CD4-positive, alpha-beta T cell treated with Interleukin-1 beta for 1 hour (primary cell): ENCODE measurements at regions not wholly inside any gene's neighbourhood (a gene's known extent, or its start where the extent isn't known, plus 50 kb on each side); places are given as distances from the start of the nearest gene placed in this dataset.

Source experiments
- DNase-seq, 2 donors: peaks; one replicate each; pipeline ENCODE4 v3.0.0-alpha.2; 2020 to 2022

DNA sequence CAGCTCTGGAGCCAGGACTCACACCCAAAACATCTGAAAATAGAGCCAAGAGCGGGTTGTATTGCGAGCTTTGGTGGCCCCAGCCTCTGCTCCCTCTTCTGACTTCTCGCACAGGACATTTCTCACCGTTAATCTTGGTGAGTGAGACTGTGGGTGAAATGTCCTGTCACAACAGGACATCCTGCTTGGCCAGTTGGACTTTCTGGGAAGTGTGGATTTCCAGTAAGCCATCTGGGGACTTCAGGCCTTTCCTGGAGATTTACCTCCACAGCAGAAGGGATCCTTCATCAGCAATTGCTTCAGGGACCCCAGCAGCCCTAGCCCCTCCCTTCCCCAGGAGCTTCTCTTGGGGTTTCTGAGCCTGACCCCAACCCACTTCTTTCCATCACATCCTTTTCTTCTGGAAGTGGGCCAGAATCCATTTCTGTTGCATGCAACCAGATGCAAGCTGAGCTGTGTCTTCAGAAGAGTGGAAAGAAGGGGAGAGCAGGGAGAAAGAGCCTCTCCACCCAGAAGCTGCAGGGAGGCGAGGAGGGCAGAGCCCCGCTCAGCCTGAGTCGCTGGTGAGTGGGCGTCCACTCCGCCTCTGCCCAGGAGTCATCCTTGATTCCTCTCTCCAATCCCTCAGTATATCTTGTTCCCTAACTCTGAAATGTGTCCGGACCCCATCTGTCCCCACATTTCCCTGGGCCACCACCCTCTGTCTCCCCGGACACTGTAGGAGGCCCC lies 50.3 kb upstream of the GADD45G start:
- DNase-seq = no peak

DNA sequence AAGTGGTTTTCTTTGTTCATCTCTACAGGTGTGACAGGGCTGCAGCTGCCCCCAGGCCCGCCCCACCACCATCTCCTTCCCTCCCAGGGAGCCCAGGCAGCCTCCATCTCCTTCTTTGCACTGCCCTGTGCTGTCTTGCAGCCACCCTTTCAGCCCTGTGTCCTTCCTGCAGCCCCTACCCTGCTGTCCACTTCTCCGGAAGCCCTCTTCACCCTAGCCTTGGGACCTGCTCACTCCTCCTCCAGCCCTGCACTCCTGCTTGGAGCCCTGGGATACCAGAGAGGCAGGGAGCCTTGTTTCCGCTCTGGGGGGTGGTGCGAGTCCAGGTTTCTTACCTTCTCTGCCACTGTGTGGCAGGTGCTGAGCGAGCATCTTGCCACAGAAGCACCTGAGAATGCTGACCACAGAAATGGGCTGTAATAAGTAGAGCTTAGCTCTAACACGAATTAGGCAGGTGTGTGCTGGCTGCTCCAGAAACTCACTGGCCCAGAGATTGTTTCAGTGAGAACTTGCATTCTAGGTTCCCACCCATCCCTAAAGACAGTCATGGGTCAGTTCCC lies 51.3 kb upstream of the GADD45G start:
- no peak for DNase-seq

DNA sequence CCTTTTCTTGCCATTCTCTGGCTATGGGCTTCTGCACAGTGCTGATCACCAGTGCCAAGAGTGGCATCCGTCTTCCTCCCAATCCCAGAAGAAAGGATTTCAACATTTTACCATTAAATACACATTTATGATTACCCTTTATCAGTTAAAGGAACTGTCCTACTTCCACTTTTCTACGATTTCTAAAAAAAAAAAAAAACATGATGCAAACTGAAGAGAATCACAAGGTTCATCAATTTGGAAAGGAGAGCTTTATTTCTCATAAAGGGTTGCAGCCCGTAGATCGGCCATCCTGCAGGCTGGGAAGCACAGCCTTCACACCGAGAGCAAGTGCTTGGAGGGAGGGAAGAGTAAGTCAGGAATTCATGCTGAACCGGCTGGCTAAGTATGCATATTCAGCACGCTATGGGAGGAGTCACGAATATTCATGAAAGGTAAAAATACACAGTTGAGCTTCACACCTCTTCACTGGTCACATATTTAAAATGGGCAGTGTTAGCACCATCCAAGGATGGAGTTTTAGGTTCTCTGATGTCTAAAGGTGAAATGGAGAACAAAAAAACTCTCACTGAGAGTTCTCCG lies 52.5 kb upstream of the SEMA4D start:
- no peak for DNase-seq

DNA sequence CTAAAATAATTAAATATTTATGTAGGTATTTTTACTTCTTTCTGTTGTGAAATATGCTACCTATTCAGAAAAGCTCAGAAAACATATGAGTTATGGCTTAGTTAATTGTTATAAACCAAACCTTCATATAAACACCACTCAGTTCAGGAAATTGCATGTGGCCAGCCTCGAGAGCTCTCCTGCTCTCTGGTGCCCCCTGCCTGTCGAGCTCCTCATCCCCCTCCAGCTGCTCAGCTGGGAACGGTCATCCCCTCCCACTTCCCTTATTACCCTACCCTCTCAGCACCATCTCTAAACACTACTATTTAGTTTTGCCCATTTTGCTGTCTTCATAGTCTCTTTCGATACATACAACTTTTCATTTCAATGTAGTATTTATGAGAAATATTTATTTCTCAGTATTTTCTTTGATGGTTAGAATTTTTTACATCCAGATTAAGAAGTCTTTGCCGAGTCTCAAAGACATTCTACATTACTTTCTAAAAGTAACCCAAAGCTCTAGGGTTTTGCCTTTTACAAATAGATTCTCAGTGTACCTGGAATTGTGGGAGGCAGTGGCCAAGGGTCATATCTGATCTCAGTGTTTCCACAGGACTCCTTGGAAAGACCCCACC lies 51.2 kb upstream of the SEMA4D start:
- peak; percentile 84 to 85 for DNase-seq

DNA sequence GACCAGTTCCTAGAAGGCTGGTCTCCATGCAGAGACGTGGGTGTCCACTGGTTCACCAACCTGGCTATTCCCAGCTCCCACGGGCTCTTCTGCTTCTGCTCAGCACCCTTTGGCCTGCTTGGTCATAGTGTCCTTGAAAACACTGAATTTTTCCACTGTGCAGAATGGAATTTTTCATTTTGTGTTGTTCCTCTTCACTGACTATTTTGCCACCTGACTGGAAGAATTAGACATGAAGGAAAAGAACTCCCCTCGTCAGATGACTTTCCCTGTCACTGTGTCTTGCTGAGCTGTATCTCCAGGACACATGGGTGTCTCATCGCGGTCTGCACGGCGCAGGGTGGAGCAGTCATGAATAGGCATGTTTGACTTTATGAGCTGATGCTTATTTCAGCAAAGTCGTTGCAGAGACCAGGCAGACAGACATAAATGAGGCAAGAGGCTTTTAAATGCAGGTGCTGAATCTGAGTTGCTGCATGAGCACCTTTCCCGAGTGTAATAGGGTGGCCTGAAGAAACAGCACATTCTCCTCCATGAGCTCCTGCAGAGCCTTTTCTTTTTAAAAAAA lies 50.2 kb upstream of the SEMA4D start:
- DNase-seq = no peak
